ENCODE measurements at regions not wholly inside any gene's neighbourhood (a gene's known extent, or its start where the extent isn't known, plus 50 kb on each side); places are given as distances from the start of the nearest gene placed in this dataset.
"Not testable (repeated sequence)": the region's sequence is repeated elsewhere in the genome, so short reads cannot be mapped to it uniquely, and the experiment has no call there.

DNA sequence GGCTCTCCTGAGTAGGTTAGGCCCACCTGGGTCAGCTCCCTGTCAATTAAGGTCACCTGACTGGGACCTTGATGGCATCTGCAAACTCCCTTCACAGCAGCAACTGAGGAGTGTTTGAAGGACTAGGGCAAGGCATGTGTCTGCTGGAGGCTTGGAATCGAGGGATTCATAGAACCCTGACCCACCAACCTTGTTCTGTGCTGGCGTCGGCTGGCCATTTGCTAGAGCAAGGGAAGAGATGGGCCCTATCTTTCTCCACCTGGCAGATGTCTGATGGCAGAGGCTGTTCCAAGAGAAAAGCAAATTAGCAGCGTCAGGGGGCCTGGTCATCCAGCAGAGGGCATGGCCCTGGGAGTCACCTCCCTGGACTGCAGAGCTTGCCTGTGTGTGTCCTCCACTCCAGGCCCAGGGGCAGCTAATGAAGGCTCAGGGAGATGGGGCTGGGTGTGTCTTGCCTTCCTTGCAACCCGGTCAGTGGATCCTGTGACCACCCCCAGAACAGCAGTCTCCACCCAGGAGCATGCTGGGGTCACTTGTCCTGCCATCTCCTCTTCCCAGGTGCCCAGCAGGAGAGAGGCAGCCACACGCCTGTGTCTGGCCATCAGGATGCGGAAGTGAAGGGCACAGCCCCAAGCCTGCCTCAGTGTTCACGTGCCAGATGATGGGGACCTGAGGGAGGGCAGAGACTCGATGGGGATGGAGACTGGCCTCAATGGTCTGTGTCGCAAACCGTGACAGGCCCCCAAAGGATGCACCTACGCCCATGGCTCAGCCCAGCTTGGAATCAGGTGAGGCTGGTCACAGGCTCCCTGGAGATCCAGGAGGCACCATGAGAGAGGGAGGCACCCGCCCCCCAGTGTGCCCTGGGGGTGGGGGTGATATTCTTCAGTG lies 53.9 kb downstream of the BARX1 start:
- peak; percentile 43 for DNase-seq

DNA sequence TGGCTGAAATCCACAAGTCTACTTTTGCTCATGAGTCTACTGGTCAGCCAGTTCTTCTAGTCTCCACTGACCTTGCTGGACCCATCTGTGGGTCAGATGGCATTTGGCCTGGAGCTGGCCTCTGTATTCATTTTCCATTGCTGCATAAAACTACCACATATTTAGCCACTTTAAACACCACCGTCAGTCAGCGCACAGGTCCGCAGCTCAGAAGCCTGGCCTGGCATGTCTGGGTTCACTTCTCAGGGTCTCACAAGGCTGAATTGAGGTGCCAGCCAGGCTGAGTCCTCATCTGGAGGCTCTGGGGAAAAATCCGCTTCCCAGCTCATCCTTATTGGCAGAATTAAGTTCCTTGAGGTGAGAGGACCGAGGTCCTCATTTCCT lies 54.7 kb downstream of the BARX1 start:
- no peak for DNase-seq

DNA sequence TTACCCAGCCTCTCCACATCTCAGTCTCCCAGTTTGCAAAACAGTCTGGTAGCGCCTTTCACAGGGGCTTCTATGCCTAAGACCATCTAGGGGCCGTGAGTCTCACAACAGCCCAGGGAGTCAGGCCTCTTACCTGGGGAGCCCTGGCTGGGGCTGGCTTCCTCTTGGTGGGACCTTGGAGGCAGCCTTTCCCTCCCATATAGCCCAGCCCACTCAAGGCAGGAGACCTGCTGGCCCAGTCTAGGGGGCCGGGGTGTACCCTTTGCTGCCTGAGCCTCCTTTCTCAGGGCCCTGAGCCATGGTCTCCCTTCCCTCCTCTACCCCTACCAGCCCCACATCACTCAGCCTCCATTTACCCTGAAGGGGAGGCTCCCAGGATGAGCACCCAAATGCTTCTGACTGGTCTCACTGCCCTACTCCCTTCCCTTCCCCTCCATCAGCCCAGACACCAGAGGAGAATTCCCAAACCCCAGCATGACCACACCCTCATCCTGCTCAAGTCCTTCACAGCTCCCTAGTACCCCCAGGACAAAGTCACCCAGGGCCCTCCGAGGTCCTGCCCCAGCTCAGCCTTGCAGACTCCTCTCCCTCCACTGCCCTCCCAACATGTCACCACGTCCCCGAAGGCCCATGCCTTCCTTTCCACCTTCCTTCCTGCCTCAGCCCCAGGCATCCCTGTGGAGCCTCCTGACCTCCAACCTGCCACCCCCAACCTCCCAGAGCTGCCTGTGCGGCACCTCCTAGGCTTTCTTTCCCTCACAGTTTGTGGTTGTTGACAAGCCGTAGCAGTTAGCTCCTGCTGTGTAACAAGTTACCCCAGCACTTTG lies 55.3 kb downstream of the BARX1 start:
- peak; percentile 32 for DNase-seq

DNA sequence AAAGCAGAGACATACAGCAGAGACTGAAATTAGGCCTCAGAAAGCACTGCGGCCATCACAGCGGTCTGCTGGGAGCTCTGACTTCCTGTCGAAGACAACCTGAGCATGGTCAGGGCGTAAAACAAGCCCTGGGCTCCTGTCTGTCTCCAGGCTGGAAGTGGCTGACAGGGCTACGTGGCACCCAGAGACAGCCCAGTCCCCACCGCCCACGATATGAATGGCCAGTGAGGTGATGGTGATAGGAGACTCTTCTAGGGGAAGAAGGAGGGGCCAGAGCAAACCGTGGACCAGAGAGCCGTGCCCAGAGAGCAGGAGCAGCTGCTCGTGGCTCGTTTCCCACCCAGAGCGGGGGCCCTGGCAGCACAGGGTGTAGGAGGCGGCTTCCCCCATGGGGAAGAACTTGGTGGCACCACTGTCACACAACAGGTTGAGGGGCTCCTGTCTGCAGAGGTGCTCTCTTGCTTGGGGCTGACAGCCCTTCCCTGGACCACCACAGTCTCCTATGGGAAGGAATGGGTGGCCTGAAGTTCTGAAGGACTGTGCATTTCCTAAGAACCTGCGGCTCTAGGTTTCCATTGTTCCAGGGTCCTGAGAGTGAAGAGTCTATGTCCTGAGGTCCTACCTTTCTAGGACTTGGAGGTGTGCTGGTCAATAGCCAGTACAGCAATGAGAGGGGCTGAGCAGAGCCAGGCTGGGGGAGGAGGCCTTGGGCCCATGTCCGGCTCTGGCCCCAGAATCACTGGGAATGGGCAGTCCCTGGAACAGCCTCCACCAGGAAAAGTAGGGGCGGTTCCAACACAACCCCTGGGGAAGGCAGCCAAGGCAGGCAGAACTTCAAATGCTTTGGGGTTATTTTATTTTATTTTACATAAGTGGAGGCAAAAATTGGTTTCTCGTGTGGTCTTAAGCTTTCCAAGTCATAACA lies 56.4 kb downstream of the BARX1 start:
- peak; percentile 41 for DNase-seq

DNA sequence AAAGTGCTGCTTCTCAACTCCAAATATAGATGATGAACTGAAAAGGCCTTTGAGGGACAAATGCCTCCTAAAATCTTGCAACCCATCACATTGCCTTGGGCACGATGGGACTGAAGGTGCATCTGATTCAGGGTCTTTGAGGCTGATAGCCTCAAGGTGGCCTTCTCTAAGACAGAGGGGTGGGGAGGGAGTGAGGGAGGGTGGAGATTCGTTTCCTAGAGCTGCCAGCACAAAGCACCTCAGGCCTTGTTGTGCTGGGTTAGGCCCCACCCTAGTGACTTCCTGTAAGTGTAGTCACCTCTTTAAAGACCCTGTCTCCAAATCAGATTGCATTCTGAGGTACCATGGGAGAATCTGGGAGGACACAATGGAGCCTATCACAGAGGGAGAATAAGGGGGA lies 57.1 kb downstream of the BARX1 start:
- peak; percentile 41 for DNase-seq

DNA sequence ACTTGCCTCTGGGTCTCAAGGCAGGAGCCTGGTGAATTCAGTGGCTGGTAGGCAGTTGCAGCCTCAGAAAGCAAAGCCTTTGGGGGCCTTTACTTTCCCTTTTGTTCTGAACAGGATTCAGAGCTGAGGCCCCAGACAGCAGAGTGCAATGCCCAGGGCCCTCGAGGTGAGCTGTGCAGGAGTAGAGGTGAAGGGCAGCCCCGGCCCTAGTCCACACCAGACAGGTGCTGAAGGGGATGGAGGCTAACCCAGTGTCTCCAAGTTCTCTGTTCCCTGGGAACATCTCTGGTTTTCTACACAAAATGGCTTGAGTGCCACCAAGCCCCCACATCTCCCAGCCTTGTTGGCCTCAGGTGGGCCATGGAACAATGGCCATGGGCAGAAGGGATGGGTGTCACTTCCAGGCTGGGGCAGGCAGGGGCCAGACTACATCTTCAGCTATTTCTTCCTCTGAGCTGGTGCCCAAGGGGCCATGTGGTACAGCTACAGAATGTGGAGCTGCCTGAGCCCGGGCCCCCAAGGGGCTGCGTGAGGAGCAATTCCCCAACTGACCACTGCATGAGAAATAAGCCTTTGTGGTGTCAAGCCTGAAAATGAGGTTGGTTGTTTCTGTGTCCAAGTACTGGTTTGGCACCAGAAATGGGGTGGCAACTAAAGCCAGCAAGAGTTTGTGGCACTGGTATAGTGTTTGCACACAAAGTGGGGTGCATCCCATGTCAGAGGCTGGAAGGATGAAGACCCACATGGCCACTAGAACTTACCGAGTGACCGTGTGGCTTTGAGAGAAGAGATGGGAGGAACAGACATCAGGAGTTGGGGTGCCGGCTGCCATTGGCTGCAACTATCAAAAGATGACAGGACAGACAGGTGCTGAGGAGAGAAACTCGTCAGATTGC lies 57.8 kb downstream of the BARX1 start:
- DNase-seq: peak; percentile 27

DNA sequence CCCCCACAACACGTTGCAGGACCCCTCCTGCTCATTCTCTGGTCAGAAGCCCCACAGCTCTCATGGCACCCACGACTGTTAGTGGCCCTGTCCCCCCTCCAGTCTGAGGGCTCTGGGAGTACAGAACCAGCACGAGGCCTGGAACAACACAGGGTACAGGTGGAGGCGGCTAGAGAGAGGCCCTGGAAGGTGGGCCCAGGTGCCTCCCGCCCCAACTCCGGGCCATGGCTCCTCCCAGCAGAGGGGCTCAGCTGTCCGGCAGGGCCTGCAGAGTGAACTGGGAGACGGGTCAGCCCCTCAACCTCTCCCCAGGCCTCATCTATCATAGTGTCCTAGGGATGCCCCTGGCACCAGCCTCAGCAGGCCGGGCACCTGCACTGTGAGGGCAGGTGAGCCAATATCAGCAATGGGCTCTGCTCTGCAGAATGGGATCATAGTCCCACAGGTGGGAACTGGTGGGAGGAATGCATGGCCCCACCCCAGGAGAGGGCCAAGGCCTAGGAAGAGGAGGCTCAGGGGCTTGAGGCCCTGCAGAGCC lies 58.6 kb downstream of the BARX1 start:
- DNase-seq: peak; percentile 29

DNA sequence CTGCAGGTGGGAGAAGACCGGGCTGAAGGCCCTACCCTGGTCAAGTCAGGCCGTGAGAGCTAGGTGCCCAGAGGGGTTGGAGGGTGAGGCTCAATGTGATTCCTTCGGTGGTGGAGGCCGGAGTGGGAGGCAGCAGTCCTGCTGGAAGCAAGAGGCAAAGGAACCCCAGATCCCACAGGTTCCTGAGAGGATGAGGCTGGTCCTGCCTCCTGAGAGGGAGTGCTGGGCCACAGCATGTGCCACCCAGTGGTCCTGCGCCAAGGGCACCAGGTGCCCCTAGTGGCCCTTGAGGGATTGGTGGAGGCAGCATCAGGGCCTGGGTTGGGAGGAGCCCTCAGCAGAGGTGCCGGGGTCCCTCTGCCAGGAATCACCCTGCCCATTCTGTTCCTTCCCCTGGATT lies 59.1 kb downstream of the BARX1 start:
- DNase-seq: peak; percentile 25

DNA sequence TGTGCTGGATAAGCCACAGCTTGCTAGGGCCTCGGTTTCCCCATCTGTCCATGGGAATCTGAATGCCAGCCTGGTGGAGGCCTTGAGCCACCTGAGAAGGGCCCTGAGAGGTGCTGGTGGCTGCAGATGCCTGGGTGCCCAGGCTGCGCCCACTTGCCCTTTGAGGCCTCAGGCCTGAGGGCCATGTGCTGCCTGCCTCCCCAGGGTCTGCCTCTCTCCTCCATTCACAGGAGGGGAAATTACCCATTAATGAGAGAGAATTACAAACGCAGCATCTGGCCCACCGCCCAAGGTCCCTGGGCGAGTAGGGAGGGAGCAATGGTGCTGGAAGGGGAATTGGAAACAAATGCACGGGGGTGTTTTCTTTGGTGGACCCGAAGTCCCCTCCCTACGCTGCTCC lies 59.6 kb downstream of the BARX1 start:
- DNase-seq: peak; percentile 25

DNA sequence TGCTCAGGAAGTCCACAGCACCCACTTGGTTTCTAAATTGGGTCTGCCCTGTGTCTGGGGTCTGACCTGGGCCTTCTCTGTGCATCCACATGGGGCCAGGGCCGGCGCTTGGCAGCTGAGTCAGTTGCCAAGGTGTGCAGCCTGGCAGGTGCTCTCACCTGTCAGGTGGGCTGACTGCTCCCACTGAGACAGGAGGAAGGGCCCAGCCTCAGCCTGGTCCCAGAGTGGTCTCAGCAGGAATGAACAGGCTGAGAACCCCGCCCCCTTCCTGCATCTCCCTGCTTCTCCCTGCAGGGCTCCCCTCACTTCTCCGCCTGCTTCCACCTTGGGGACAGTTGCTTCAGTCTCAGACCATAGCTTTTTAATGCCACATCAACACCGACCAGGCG lies 60.5 kb downstream of the BARX1 start:
- peak; percentile 18 for DNase-seq

DNA sequence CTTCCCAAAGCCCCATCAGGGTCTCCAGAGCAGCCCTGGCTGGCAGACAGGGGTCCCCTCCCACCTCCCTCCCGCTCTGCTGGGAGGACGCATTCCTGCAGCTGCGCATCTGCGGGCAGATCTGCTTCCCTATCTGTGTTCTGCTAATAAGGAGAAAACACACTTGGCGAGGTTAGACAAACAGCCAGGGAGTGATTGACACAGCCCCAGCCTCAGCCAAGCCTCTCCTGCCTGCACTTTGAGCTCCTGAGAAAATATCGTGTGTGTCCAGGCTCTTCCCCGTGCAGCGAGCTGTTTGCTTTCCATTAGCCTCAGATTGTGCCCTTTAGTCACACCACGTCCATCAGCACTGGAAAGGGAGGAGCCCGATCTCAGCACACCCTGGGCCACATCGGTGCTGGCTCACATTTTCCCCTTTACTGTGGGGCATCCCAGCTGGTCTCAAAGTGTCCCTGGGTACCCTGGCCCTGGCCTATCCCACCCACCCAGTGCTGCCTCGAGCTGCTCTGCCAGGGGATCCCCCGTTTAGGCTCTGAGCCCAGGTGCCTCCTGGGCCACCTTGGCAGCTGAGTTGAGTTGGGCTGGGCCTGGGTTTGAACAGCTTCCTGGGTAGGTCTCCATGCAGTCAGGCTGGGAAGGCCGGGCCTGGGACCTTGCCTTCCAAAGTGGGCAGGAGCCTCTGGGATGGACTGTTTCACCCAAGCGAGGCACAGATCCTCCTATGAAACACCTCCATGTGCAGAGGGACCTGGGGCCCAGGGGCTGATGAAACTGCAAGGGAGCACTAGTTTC lies 61.1 kb downstream of the BARX1 start:
- peak; percentile 38 for DNase-seq

DNA sequence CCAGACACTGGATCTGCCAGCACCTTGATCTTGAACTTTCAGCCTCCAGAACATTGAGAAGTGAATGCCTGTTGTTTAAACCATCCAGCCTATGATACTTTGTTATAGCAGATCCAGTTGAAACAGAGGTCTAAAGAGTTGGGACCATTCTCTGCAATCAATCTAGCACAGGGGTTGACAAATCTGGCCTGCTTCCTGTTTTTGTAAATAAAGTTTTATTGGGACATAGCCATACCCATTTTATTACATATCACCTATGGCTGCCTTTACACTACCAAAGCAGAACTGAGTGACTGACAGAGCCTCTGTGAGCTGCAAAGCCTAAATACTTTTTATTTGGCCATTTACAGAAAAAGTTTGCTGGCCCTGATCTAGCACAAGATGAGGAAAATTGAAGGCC lies 62.0 kb downstream of the BARX1 start:
- DNase-seq: no peak

DNA sequence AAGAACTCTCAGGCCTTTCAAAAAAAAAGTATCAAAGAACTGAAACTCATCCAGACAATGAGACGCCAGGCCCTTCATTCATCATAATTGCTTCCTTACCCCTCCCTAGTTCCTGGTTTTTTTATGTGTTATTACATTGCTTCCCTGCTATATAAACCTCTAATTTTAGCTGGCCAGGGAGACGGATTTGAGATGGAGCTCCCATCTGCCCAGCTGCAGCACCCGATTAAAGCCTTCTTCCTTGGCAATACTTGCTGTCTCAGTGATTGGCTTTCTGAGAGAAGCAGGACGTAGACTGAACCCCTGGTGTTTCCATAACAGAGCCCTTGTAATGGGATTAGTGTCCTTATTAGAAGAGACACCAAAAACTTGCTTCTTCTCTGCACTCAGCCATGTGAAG lies 62.4 kb downstream of the BARX1 start:
- no peak for DNase-seq

DNA sequence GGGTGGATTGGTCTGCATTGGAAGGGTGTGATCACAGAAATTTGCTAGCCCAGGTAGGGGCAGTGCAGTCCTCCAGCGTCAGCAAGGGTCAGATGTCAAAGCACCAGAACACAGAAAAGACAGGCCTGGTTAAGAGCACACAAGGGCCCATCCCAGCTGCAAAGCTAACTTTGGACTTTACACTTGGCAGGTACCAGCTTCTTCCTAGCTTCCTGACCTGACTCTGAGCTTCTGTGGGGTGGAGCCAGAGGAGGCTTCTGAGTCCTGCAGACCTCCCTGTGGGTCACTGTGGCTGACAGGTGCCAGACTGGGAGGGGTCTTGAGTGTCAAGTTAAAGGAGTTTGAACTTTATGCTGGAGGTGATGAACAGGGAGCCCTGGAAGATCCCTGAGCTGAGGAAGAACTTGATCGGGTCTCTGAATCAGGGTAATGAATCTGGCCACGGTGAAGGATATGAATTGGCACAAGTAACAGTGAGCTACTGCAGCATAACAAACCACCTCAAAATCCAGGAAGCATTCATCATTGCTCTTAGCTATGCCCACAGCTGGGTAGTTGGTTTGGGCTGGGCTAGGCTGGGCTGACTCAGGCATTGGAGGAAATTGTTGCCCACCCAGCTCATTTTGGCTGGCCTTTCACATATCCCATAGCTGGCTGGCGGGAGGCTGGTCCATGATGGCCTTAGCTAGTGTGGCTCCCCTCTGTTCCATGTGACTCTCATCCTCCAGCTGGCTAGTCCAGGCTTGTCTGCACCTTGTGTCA lies 63.4 kb downstream of the BARX1 start:
- peak; percentile 25 for DNase-seq

DNA sequence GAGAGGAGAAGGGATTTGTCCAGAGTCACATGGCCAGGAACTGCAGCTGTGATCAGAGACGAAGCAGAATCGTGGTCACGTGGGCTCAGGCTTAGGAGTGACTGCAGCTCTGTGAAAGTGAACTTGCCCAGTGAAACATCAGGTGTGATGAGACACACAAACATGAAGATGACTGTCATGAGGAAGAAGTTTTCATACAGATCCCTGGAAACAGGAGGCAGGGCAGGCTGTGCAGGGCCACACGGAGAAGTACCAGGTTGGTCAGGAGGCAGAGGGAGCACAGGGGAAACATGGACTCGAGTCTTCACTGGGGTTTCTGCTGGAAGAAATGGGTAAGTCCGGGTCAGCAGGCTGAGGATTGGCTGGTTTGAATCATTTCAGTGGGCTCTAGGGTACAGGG lies 64.1 kb downstream of the BARX1 start:
- peak; percentile 26 for DNase-seq

DNA sequence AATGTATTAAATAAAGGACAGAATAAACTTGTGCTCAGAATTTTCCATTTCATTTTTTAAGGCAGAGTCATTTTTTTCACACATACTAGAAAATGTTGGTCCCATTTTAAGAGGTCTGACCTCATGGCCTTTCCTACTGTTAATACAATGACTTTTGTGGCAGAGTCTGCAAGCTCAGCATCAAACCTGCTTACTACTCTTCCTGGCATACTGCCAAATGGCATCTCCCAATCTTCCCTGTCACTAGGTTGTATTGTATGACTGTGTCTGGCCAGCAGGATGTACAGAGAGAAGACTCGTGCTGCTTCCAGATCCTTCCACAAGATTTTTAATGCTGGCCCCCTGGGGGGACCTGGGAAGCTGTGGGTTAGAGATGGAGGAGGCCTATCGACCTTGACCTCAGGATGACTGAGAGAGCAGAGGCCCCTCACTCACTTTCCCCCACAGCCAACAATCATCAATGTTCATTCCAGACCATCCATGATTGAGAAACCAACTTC lies 64.7 kb downstream of the BARX1 start:
- DNase-seq: no peak

DNA sequence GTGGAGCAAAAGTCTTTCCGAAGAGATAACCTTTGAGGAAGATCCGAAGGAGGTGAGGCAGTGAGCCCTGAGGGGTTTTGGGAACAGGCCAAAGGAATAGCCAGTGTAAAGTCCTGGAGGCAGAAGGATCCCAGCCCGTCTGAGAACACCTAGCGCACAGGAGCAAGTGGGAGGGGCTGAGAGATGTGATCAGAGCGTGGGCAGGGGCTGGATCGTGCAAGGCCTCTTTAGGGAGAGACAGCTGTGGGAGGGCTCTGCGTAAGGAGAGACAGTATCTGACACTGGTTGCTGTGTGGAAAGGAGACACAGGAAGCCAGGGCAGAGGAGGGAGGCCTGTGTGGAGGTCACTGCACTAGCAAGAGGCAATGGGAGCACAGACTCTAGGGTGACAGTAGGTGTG lies 68.2 kb downstream of the BARX1 start:
- peak; percentile 53 for DNase-seq

DNA sequence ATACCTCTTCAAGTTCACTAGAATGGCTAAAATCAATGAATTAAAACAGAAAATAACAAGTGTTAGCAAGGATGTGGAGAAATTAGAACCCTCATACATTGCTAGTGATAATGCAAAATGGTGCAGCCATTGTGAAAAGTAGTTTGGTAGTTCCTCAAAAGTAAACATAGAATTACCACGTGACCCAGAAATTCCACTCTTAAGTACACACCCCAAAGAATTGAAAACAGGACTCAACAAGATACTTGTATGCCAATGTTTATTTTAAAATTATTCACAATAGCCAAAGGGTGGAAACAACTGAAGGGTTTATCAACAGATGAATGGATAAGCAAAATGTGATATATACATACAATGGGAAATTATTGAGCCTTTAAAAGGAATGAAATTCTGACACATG lies 70.3 kb downstream of the BARX1 start:
- DNase-seq: no peak

DNA sequence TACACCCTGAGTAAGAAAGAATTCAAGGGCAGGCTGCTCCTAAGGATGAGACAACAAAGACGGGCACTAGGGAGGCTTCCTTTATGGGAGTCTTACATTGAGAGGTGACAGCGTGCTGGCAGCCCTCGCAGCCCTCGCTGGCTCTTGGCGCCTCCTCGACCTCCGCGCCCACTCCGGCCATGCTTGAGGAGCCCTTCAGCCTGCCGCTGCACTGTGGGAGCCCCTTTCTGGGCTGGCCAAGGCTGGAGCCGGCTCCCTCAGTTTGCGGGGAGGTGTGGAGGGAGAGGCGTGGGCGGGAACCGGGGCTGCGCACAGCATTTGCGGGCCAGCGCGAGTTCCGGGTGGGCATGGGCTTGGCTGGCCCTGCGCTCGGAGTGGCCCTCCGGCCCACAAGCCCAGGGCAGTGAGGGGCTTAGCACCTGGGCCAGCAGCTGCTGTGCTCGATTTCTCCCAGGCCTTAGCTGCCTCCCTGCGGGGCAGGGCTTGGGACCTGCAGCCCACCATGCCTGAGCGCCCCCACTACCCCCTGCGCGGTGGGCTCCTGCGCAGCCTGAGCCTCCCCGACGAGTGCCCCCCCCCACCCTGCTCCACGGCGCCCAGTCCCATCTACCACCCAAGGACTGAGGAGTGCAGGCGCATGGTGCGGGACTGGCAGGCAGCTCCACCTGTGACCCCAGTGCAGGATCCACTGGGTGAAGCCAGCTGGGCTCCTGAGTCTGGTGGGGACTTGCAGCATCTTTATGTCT lies 75.3 kb downstream of the BARX1 start:
- not testable (repeated sequence) for DNase-seq
